Esophagus muscularis mucosa (tissue), 4 donors: ENCODE measurements at regions not wholly inside any gene's neighbourhood (a gene's known extent, or its start where the extent isn't known, plus 50 kb on each side); places are given as distances from the start of the nearest gene placed in this dataset.

ENCODE experiments used
- DNase-seq: peaks from one replicate; pipeline ENCODE4 v3.0.0-alpha.2; 2017; ENCODE audit errors: extremely low spot score
- H3K27ac ChIP-seq, 4 donors: fragments of 200-600 bp; sonication (generic); replicated peaks in 1 of 4; 1 replicate in 3 of 4; 2 replicates in 1 of 4; pipeline ENCODE4 v1.5.1; 2016 to 2019; ENCODE audit warnings: mild to moderate bottlenecking in 1 of 4
- H3K27me3 ChIP-seq, 4 donors: fragments of 200-600 bp; sonication (generic); one replicate each; pipeline versions ENCODE4 v1.5.1 to v1.6.0; 2016 to 2019
- H3K36me3 ChIP-seq, 4 donors: fragments of 200-600 bp; sonication (generic); one replicate each; pipeline ENCODE4 v1.5.1; 2016 to 2019
- H3K4me1 ChIP-seq, 4 donors: fragments of 200-600 bp; sonication (generic); one replicate each; pipeline ENCODE4 v1.5.1; 2016 to 2019
- H3K4me3 ChIP-seq, 4 donors: fragments of 200-600 bp; sonication (generic); 1 replicate in 2 of 4; 2 replicates in 2 of 4; pipeline ENCODE4 v1.5.1; 2016 to 2019; ENCODE audit warnings: mild to moderate bottlenecking in 4 of 4, moderate library complexity in 1 of 4
- H3K9me3 ChIP-seq, 4 donors: fragments of 200-600 bp; sonication (generic); 1 replicate in 3 of 4; 2 replicates in 1 of 4; pipeline ENCODE4 v1.5.1; 2016 to 2019
- CTCF ChIP-seq, 3 experiments: fragments of 200-600 bp in 2 of 3; fragments of 450-650 bp in 1 of 3; sonication (generic) in 2 of 3; IDR thresholded peaks; one replicate each; pipeline ENCODE4 v1.5.1; 2017 to 2019; ENCODE audit warnings: antibody characterized with exemption in 3 of 3, mild to moderate bottlenecking in 2 of 3, moderate library complexity in 1 of 3
- EP300 ChIP-seq: sonication (generic); formaldehyde crosslinking; IDR thresholded peaks from one replicate; pipeline ENCODE4 v1.6.1; 2017; ENCODE audit warnings: antibody characterized with exemption
- POLR2A ChIP-seq: fragments of 450-650 bp; IDR thresholded peaks from one replicate; pipeline ENCODE4 v1.6.1; 2017; ENCODE audit warnings: antibody characterized with exemption, moderate library complexity, mild to moderate bottlenecking, low read depth
- POLR2AphosphoS5 ChIP-seq, 2 donors: sonication (generic); formaldehyde crosslinking; IDR thresholded peaks; one replicate each; pipeline ENCODE4 v1.6.1; 2017; ENCODE audit warnings: antibody characterized with exemption in 2 of 2
- WGBS: methylation state at CpG from one replicate; pipeline ENCODE4 v1.1.5; 2018; 5-methylcytosine and 5-hydroxymethylcytosine counted together
- intact Hi-C: fragments of 100-400 bp; cut with DNase I; formaldehyde crosslinking; loops from one replicate; pipeline ENCODE4 v1.15.1; 2023

- H3K27me3 ChIP-seq = no peaks in the 10 kb centered on the region
- DNase-seq = no peak
- TF ChIP-seq POLR2AphosphoS5 (IDR thresholded peaks at IDR 0.05) (no peak), EP300 (no peak), POLR2A (no peak), CTCF (IDR thresholded peaks at IDR 0.05) (no peak)
- H3K27ac ChIP-seq = no peak overlapping the region
- intact Hi-C loops = no loop called here
- peaks cover 19 to 44% (median 21%) of the 10 kb centered on the region in 4 donors for H3K4me1 ChIP-seq
- H3K9me3 ChIP-seq = no peaks in the 10 kb centered on the region
- WGBS = 91% methylated on average over 4 of the region's 4 CpGs
- no peak overlapping the region for H3K4me3 ChIP-seq
- H3K36me3 ChIP-seq = no peaks in the 10 kb centered on the region
Measured at GRCh38 chr5:96245140-96246091, 187.6 kb downstream of the PCSK1 start.

- Histone ChIP-seq H3K36me3 (no peaks in the 10 kb centered on the region), H3K4me1 (peaks cover 19 to 50% (median 26%) of the 10 kb centered on the region in 4 donors), H3K4me3 (no peak overlapping the region), H3K9me3 (no peaks in the 10 kb centered on the region), H3K27ac (no peak overlapping the region), H3K27me3 (no peaks in the 10 kb centered on the region)
- intact Hi-C loops = no loop called here
- TF ChIP-seq POLR2A (no peak), EP300 (no peak), CTCF (IDR thresholded peaks at IDR 0.05) (no peak), POLR2AphosphoS5 (IDR thresholded peaks at IDR 0.05) (no peak)
- no peak for DNase-seq
- 88% methylated on average over 2 of the region's 2 CpGs for WGBS
Measured at GRCh38 chr5:96244696-96245095, 188.4 kb downstream of the PCSK1 start.

- no peak for DNase-seq
- no peak overlapping the region for H3K4me3 ChIP-seq
- H3K9me3 ChIP-seq = no peaks in the 10 kb centered on the region
- no peak overlapping the region for H3K27ac ChIP-seq
- intact Hi-C loops = no loop called here
- WGBS = 78% methylated on average over 1 of the region's 1 CpG
- no peaks in the 10 kb centered on the region for H3K27me3 ChIP-seq
- no peaks in the 10 kb centered on the region for H3K36me3 ChIP-seq
- TF ChIP-seq CTCF (IDR thresholded peaks at IDR 0.05) (no peak), POLR2A (no peak), POLR2AphosphoS5 (IDR thresholded peaks at IDR 0.05) (no peak), EP300 (no peak)
- H3K4me1 ChIP-seq = peaks cover 19 to 50% (median 26%) of the 10 kb centered on the region in 4 donors
Measured at GRCh38 chr5:96243862-96244261, 189.2 kb downstream of the PCSK1 start.

- no peak overlapping the region for H3K27ac ChIP-seq
- no peak for DNase-seq
- H3K4me1 ChIP-seq = peaks cover 19 to 47% (median 25%) of the 10 kb centered on the region in 4 donors
- intact Hi-C loops = no loop called here
- no peak overlapping the region for H3K4me3 ChIP-seq
- no peaks in the 10 kb centered on the region for H3K27me3 ChIP-seq
- no peaks in the 10 kb centered on the region for H3K36me3 ChIP-seq
- WGBS = 24% methylated on average over 1 of the region's 1 CpG
- TF ChIP-seq POLR2A (no peak), CTCF (IDR thresholded peaks at IDR 0.05) (no peak), POLR2AphosphoS5 (IDR thresholded peaks at IDR 0.05) (no peak), EP300 (no peak)
- H3K9me3 ChIP-seq = no peaks in the 10 kb centered on the region
Measured at GRCh38 chr5:96243203-96243602, 189.8 kb downstream of the PCSK1 start.
